ENCODE measurements at regions not wholly inside any gene's neighbourhood (a gene's known extent, or its start where the extent isn't known, plus 50 kb on each side); places are given as distances from the start of the nearest gene placed in this dataset.
"Not testable (repeated sequence)": the region's sequence is repeated elsewhere in the genome, so short reads cannot be mapped to it uniquely, and the experiment has no call there.

GRCh38 chr3:124333931-124334640 is 342.2 kb upstream of the ROPN1 start:
- Histone ChIP-seq H3K4me1 (no peaks in the 10 kb centered on the region), H3K9me3 (no peaks in the 10 kb centered on the region), H3K27ac (no peak overlapping the region), H3K27me3 (no peaks in the 10 kb centered on the region), H3K4me3 (no peak overlapping the region), H3K36me3 (no peaks in the 10 kb centered on the region)
- DNase-seq: no peak
- TF ChIP-seq CTCF (IDR thresholded peaks at IDR 0.05): no peak
- TF ChIP-seq POLR2A (IDR thresholded peaks at IDR 0.05): no peak

- Histone ChIP-seq H3K36me3 (no peaks in the 10 kb centered on the region), H3K9me3 (no peaks in the 10 kb centered on the region), H3K4me1 (no peaks in the 10 kb centered on the region), H3K27ac (no peak overlapping the region), H3K4me3 (no peak overlapping the region), H3K27me3 (no peaks in the 10 kb centered on the region)
- no peak for TF ChIP-seq POLR2A (IDR thresholded peaks at IDR 0.05)
- TF ChIP-seq CTCF (IDR thresholded peaks at IDR 0.05): no peak
- DNase-seq: no peak
These were observed 344.2 kb upstream of the ROPN1 start for GRCh38 chr3:124336067-124336656.

GRCh38 chr3:124345845-124346244 is 353.9 kb upstream of the ROPN1 start:
- Histone ChIP-seq H3K27ac (no peak overlapping the region), H3K9me3 (no peaks in the 10 kb centered on the region), H3K4me3 (no peak overlapping the region), H3K36me3 (no peaks in the 10 kb centered on the region), H3K27me3 (no peaks in the 10 kb centered on the region), H3K4me1 (no peaks in the 10 kb centered on the region)
- DNase-seq: no peak
- TF ChIP-seq CTCF (IDR thresholded peaks at IDR 0.05): no peak
- no peak for TF ChIP-seq POLR2A (IDR thresholded peaks at IDR 0.05)

- TF ChIP-seq POLR2A (IDR thresholded peaks at IDR 0.05): no peak
- TF ChIP-seq CTCF (IDR thresholded peaks at IDR 0.05): no peak
- H3K27ac ChIP-seq: no peak overlapping the region
- no peaks in the 10 kb centered on the region for H3K36me3 ChIP-seq
- no peaks in the 10 kb centered on the region for H3K4me1 ChIP-seq
- H3K9me3 ChIP-seq: no peaks in the 10 kb centered on the region
- H3K4me3 ChIP-seq: no peak overlapping the region
- H3K27me3 ChIP-seq: no peaks in the 10 kb centered on the region
- no peak for DNase-seq
These were observed 354.6 kb upstream of the ROPN1 start for GRCh38 chr3:124346487-124346886.

GRCh38 chr3:124347418-124347817 is 355.5 kb upstream of the ROPN1 start:
- no peak overlapping the region for H3K27ac ChIP-seq

GRCh38 chr3:124348555-124348954 is 356.6 kb upstream of the ROPN1 start:
- not testable (repeated sequence) for H3K4me3 ChIP-seq, H3K36me3 ChIP-seq, H3K4me1 ChIP-seq, H3K27me3 ChIP-seq, DNase-seq, H3K27ac ChIP-seq, H3K9me3 ChIP-seq

More at GRCh38 chr3:124347418-124347817, 355.5 kb upstream of the ROPN1 start:
- TF ChIP-seq POLR2A (IDR thresholded peaks at IDR 0.05): no peak
- TF ChIP-seq CTCF (IDR thresholded peaks at IDR 0.05): no peak
- DNase-seq: no peak
- Histone ChIP-seq H3K4me1 (no peaks in the 10 kb centered on the region), H3K9me3 (no peaks in the 10 kb centered on the region), H3K4me3 (no peak overlapping the region), H3K27me3 (no peaks in the 10 kb centered on the region), H3K36me3 (no peaks in the 10 kb centered on the region)

All from Peyer's patch (tissue), 4 donors.